Immature natural killer cell (primary cell): ENCODE measurements at regions not wholly inside any gene's neighbourhood (a gene's known extent, or its start where the extent isn't known, plus 50 kb on each side); places are given as distances from the start of the nearest gene placed in this dataset.

Experiments used
- DNase-seq, 3 donors: peaks; one replicate each; pipeline ENCODE4 v3.0.0; 2022; ENCODE audit warnings: mixed read lengths in 1 of 3
- H3K27ac Mint-ChIP-seq, 6 donors: one replicate each; pipeline ENCODE4 v1.8.0; 2020; ENCODE audit warnings: mixed read lengths in 6 of 6, mild to moderate bottlenecking in 5 of 6, inconsistent platforms in 4 of 6, moderate library complexity in 3 of 6
- H3K27me3 Mint-ChIP-seq, 3 donors: one replicate each; pipeline ENCODE4 v1.8.0; 2020 to 2021; ENCODE audit warnings: low read depth in 3 of 3, mild to moderate bottlenecking in 3 of 3, mixed read lengths in 3 of 3, moderate library complexity in 3 of 3, inconsistent platforms in 1 of 3
- H3K36me3 Mint-ChIP-seq, 3 donors: one replicate each; pipeline ENCODE4 v1.8.0; 2020; ENCODE audit warnings: mixed read lengths in 3 of 3, inconsistent platforms in 2 of 3, mild to moderate bottlenecking in 2 of 3
- H3K4me1 Mint-ChIP-seq, 2 donors: one replicate each; pipeline ENCODE4 v1.8.0; 2020; ENCODE audit warnings: inconsistent platforms in 2 of 2, mild to moderate bottlenecking in 2 of 2, mixed read lengths in 2 of 2, moderate library complexity in 1 of 2
- H3K4me3 Mint-ChIP-seq, 5 donors: one replicate each; pipeline ENCODE4 v1.8.0; 2020; ENCODE audit warnings: mild to moderate bottlenecking in 5 of 5, mixed read lengths in 5 of 5, inconsistent platforms in 3 of 5, moderate library complexity in 3 of 5
- H3K9me3 Mint-ChIP-seq, 6 donors: one replicate each; pipeline ENCODE4 v1.8.0; 2020; ENCODE audit warnings: mild to moderate bottlenecking in 6 of 6, mixed read lengths in 6 of 6, inconsistent platforms in 4 of 6, moderate library complexity in 3 of 6

DNA sequence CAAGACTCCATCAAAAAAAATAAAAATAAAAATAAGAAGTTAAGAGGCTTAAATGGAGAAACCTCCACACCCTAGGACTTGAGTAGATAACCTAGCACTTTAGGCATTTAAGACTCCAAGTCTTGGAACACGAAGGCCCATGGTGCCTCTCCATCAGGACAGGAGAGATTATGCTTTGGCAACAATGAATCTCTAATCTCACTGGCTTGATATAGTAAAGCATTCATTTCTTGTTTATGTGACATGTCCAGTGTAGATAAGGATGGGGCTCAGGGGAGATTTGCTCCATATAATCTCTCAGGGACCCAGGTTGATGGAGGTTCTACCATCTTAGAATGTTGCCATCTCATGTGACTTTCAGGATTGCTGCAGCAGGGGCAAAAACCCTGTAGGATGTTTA, 117.7 kb upstream of the FUT8 start:
- Mint-ChIP-seq H3K36me3 (no peaks in the 10 kb centered on the region), H3K4me3 (no peak overlapping the region), H3K4me1 (peaks cover 6 to 20% of the 10 kb centered on the region in 2 donors), H3K27me3 (peaks cover 0 to 2% (median 0%) of the 10 kb centered on the region in 3 donors), H3K27ac (no peak overlapping the region), H3K9me3 (no peaks in the 10 kb centered on the region)
- no peak for DNase-seq

DNA sequence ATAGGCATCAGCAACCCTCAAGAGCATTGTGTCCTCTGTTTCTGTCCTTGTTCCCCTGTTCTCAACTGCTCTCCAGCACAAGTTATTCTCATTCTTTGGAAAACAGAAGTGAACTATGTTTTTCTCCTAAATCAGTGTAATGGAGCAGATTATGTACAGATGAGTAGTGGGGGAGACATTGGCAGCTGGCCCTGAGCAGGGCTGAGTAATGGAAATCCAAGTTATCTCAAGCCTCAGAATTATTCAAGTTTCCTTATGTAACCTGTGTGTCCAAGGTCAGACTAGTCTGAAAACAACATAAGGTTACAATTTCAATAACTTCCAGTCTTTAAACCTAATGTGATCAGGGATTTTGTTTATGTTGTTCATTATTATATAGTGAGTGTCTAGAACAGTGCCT, 116.1 kb upstream of the FUT8 start:
- no peak overlapping the region for H3K4me3 Mint-ChIP-seq
- H3K9me3 Mint-ChIP-seq: no peaks in the 10 kb centered on the region
- H3K36me3 Mint-ChIP-seq: no peaks in the 10 kb centered on the region
- H3K4me1 Mint-ChIP-seq: peaks cover 4 to 20% of the 10 kb centered on the region in 2 donors
- no peak for DNase-seq
- H3K27me3 Mint-ChIP-seq: peaks cover 0 to 2% (median 0%) of the 10 kb centered on the region in 3 donors
- H3K27ac Mint-ChIP-seq: no peak overlapping the region

DNA sequence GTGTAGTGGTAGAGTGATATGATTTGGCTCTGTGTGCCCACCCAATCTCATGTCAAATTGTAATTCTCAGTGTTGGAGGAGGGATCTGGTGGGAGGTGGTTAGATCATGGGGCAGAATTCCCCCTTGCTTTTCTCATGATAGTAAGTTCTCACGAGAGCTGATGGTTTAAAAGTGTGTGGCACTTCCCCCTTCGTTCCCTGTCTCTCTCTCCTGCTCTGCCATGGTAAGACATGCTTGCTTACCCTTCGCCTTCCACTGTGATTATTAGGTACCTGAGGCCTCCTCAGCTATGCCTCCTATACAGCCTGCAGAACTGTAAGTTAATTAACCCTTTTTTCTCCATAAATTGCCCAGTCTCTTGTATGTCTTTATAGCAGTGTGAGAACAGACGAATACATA, 115.7 kb upstream of the FUT8 start:
- Mint-ChIP-seq H3K9me3 (no peaks in the 10 kb centered on the region), H3K4me3 (no peak overlapping the region), H3K27me3 (peaks cover 0 to 2% (median 0%) of the 10 kb centered on the region in 3 donors), H3K36me3 (no peaks in the 10 kb centered on the region), H3K27ac (no peak overlapping the region), H3K4me1 (peaks cover 4 to 22% of the 10 kb centered on the region in 2 donors)
- DNase-seq: no peak

DNA sequence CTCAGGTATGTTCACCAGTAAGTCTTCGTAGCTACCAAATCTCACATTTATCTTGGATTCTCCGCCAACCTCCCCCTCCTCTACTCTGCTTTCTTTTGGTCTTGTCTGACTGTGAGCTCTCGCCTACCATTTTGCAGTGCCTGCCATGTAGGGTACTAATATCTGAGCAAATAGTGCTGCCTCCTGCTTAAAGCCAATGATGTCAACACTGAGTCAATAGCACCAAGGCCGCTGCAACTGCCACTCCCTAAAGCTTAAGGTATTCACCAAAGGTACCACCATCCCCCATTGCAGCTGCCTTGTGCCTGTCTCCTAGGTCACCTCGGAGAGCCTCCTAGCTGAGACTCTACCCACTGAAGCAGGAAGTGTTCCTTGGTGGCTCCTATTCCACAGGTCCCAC, 114.8 kb upstream of the FUT8 start:
- no peaks in the 10 kb centered on the region for H3K36me3 Mint-ChIP-seq
- no peaks in the 10 kb centered on the region for H3K9me3 Mint-ChIP-seq
- DNase-seq: no peak
- peaks cover 0 to 2% (median 0%) of the 10 kb centered on the region in 3 donors for H3K27me3 Mint-ChIP-seq
- H3K4me1 Mint-ChIP-seq: peaks cover 7 to 26% of the 10 kb centered on the region in 2 donors
- H3K4me3 Mint-ChIP-seq: no peak overlapping the region
- H3K27ac Mint-ChIP-seq: no peak overlapping the region

DNA sequence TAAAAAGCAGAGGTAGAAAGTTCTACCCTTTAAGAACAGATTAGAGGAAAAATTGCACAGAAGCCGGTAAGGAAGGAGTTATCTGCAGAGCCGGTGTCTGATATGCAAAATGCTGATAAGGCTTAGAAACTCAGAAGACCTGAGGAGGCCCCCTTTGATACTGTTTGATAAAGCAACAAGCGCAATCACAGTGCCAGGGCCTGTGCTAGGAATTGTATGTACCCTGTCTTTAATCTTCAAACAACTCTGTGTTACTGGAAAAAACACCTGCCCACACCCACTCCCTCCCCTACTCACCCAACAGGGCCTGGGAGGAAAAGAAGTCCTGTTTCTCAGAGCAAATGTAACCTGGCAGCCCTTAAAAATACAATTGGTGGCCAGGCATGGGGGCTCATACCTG, 112.7 kb upstream of the FUT8 start:
- H3K9me3 Mint-ChIP-seq: no peaks in the 10 kb centered on the region
- H3K27ac Mint-ChIP-seq: no peak overlapping the region

DNA sequence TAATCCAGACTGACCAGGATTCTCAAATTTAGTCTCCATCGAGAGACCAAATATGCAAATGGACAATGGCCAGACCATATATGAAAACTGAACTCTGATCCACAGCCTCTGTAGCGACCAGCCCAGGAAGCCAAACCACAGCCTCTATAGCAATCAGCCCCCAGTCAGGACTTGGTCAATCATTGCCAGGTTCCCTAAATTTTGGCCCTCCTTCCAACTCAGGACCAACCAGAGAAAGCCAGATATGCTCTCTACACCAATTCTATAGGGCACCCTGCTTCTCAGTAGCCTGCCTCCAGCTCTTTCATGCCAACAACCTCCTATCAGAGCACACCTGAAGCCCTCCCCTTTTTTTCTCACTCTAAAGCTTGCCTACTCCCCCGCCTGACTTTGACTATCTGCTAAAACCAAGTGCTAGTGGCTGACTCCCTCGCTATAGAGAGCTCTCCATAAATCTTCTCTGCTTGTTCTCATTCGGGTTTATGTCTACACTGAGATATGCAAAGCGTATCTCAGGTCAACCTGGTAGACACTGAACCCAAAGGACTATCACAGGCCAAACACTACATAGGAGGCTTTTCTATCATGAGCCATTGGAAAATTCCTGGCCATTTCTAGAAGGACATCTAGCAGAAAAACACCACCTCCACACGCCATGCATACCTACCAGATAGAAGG, 110.5 kb upstream of the FUT8 start:
- peak overlapping the region; percentile 1 to 60 (median 38) for H3K27ac Mint-ChIP-seq
- DNase-seq: peak in 1 of 3 donors; percentile 29
- H3K4me3 Mint-ChIP-seq: peak overlapping the region in 2 of 5 donors; percentile 17 to 31

More for the DNA sequence above, 112.7 kb upstream of the FUT8 start:
- Mint-ChIP-seq H3K4me3 (no peak overlapping the region), H3K27me3 (peaks cover 0 to 2% (median 2%) of the 10 kb centered on the region in 3 donors), H3K4me1 (peaks cover 9 to 46% of the 10 kb centered on the region in 2 donors), H3K36me3 (no peaks in the 10 kb centered on the region)
- no peak for DNase-seq

DNA sequence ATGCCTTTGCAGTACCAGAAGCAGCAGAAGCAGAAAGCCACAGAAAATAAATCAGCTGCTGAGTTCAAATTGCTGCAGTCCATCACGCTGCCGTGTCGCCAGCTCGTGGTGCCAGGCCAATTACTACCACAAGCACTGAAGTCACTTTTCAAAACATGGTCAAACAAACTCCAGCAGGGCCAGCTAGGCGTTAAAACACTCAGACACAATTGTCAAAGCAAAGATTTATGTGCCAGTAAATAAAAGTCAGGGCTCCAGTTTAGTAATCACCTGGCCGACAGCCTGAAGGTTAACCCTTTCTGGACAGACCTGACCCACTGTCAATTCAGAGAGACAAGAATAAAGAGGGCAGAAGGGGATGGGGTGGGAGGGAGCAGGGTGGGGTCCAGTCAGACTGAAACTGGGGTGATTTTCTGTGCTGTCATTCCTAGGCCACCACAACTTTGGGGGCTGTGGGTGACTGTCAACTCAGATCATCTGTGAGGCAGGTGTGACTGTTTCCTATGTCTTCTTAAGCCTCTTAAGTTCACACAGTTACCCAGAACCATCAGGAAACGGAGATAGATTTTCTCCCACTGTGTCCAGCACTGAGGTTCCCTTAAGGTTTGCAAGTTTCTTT, 109.8 kb upstream of the FUT8 start:
- Mint-ChIP-seq H3K27ac (peak overlapping the region in 5 of 6 donors; percentile 1 to 60 (median 41)), H3K36me3 (no peaks in the 10 kb centered on the region), H3K27me3 (peaks cover 2 to 3% (median 2%) of the 10 kb centered on the region in 3 donors), H3K9me3 (no peaks in the 10 kb centered on the region), H3K4me3 (peak overlapping the region in 1 of 5 donors; percentile 32), H3K4me1 (peaks cover 9 to 54% of the 10 kb centered on the region in 2 donors)
- DNase-seq: peak; percentile 23 to 52 (median 43)

More for the DNA sequence above, 110.5 kb upstream of the FUT8 start:
- peaks cover 2 to 3% (median 2%) of the 10 kb centered on the region in 3 donors for H3K27me3 Mint-ChIP-seq
- no peaks in the 10 kb centered on the region for H3K36me3 Mint-ChIP-seq
- peaks cover 9 to 54% of the 10 kb centered on the region in 2 donors for H3K4me1 Mint-ChIP-seq
- no peaks in the 10 kb centered on the region for H3K9me3 Mint-ChIP-seq

DNA sequence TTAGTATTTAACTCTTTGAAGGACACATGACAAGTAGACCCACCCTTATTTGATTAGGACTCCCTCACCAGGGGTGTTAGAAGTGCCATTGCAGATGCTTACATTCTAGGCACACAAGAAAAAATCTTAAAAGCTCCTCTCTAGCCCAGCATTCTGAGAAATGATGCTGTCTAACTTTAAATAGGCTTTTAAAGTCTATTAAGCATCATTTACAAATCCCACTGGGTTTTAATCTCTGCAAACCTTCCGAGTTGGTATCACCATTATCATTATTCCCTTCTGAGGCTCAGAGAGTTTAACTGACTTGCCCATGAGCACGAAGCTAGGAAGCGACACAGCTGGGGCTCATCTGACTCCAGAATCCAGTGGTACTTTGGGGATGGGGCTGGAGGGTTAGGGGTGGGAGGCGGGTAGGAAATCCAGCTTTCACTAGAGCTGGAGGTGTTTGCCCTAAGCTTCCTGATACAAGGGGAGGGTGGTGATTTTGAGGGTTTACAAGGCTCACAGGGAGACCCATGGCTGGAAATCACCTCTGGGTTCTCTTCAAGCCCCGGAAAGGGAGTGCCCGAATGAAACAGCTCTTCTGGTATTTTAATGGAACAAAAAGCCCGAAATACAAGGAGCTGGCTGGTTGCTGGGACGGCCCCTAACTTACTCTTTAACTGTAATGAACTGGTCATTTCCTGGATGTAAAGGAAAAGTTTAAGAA, 109.2 kb upstream of the FUT8 start:
- peaks cover 9 to 54% of the 10 kb centered on the region in 2 donors for H3K4me1 Mint-ChIP-seq
- H3K27me3 Mint-ChIP-seq: peaks cover 0 to 3% (median 2%) of the 10 kb centered on the region in 3 donors
- H3K9me3 Mint-ChIP-seq: no peaks in the 10 kb centered on the region
- H3K36me3 Mint-ChIP-seq: no peaks in the 10 kb centered on the region
- peak overlapping the region in 3 of 6 donors; percentile 39 to 88 (median 60) for H3K27ac Mint-ChIP-seq
- DNase-seq: peak in 1 of 3 donors; percentile 24
- H3K4me3 Mint-ChIP-seq: peak overlapping the region in 1 of 5 donors; percentile 32

DNA sequence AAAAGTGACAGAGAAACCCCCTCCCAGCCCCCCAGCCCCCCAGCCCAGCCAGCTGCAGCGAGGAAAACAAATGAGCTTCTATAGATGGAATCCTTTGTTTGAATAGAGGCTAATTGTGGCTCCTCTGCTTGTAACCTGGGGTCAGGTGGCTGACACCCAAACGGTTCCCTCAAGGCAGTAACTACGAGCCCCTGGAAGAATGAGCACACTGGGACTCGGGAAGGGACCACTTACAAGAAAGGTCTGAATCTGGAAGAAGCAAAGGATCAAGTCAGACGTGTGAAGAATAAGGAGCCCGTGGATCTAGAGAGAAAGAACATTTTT, 108.7 kb upstream of the FUT8 start:
- DNase-seq: no peak
- Mint-ChIP-seq H3K4me3 (no peak overlapping the region), H3K27ac (peak overlapping the region in 3 of 6 donors; percentile 41 to 92 (median 88)), H3K36me3 (no peaks in the 10 kb centered on the region), H3K4me1 (peaks cover 9 to 54% of the 10 kb centered on the region in 2 donors), H3K27me3 (peaks cover 0 to 3% (median 2%) of the 10 kb centered on the region in 3 donors), H3K9me3 (no peaks in the 10 kb centered on the region)

DNA sequence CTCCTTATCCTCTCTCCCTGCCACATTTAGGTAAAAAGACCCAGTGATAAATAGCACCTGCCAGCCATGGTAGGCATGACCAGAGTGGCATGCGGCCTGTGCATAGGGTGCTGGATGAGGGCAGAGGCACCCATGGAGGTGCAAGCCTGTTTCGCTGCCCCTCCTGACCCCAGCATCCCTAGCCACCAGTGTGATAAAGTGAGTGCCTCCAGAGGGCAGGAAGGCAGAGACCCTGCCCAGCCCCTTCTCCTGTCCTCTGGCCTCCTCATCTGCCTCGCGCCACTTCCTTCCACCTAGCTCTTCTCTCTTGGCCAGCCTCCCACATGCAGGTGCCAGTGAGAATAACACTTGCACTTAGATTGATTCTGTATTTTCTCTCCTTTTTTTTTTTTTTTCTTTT, 108.3 kb upstream of the FUT8 start:
- Mint-ChIP-seq H3K27me3 (peaks cover 0 to 3% (median 2%) of the 10 kb centered on the region in 3 donors), H3K4me3 (peak overlapping the region in 1 of 5 donors; percentile 13), H3K4me1 (peaks cover 9 to 54% of the 10 kb centered on the region in 2 donors), H3K27ac (peak overlapping the region in 4 of 6 donors; percentile 8 to 92 (median 64)), H3K9me3 (no peaks in the 10 kb centered on the region), H3K36me3 (no peaks in the 10 kb centered on the region)
- no peak for DNase-seq

DNA sequence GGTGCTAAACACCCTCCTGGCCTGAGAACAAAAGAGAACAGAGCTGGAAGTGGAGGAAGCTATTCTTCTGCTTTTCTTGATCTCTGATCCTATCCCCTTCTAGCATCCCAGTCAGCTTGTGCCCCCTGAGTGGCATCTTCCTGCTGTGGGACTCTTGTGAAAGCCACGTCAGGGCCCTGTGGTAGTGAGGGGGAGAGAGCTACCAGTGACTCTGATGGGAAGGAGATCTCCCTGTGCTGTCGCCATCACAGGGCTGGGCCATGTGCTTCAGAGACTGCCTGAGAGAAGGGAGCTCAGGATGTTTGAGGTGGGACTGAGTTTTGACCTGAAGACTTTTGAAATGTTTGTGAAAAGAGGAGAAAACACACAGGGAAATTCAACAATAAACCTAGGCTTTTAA, 107.6 kb upstream of the FUT8 start:
- Mint-ChIP-seq H3K4me1 (peaks cover 9 to 54% of the 10 kb centered on the region in 2 donors), H3K36me3 (no peaks in the 10 kb centered on the region), H3K27ac (peak overlapping the region in 3 of 6 donors; percentile 42 to 92 (median 73)), H3K9me3 (no peaks in the 10 kb centered on the region), H3K4me3 (peak overlapping the region in 1 of 5 donors; percentile 34), H3K27me3 (peaks cover 0 to 3% (median 2%) of the 10 kb centered on the region in 3 donors)
- no peak for DNase-seq

DNA sequence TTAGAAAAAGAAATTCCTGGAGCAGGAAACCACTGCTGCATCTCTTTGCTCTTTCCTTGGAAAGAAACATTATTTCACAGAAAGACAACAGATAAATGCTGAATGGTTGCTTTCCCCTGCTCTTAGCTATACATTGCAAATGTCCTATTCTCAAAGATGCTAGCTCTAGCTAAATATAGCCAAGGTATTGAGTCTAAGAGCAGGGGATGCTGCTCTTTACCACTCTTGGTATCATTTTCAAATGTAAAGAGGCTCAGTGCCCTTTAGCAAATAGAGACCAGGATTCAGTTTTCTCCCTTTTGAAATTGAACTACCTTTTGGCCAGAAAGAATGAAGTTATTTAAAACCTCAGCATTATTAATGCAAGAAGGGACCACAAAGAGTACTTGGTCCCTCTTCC, 104.0 kb upstream of the FUT8 start:
- no peak overlapping the region for H3K4me3 Mint-ChIP-seq
- H3K9me3 Mint-ChIP-seq: no peaks in the 10 kb centered on the region
- no peak for DNase-seq
- H3K4me1 Mint-ChIP-seq: peaks cover 2 to 20% of the 10 kb centered on the region in 2 donors
- peaks cover 0 to 7% (median 2%) of the 10 kb centered on the region in 3 donors for H3K27me3 Mint-ChIP-seq
- no peak overlapping the region for H3K27ac Mint-ChIP-seq
- no peaks in the 10 kb centered on the region for H3K36me3 Mint-ChIP-seq

DNA sequence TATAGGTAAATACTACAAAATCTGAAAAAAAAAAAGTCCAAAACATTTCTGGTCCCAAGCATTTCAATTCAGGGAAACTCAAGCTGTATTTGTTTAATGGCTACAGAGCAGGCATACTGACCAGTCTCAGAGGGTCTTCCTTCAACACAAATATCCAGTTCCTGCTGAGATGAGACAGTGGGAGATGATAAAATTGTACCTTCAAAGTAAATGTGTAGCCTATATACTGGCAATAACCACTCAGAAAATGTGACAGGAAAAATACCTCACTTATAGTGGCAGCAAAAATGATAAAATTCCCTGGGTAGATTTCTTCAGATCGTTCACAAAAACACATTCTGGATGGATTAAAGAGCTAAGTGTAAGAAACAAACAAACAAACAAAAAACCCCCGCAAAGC, 102.0 kb upstream of the FUT8 start:
- peaks cover 0 to 4% (median 0%) of the 10 kb centered on the region in 3 donors for H3K27me3 Mint-ChIP-seq
- H3K4me3 Mint-ChIP-seq: no peak overlapping the region
- DNase-seq: no peak
- H3K9me3 Mint-ChIP-seq: no peaks in the 10 kb centered on the region
- peaks cover 1 to 10% of the 10 kb centered on the region in 2 donors for H3K4me1 Mint-ChIP-seq
- H3K36me3 Mint-ChIP-seq: no peaks in the 10 kb centered on the region
- no peak overlapping the region for H3K27ac Mint-ChIP-seq

DNA sequence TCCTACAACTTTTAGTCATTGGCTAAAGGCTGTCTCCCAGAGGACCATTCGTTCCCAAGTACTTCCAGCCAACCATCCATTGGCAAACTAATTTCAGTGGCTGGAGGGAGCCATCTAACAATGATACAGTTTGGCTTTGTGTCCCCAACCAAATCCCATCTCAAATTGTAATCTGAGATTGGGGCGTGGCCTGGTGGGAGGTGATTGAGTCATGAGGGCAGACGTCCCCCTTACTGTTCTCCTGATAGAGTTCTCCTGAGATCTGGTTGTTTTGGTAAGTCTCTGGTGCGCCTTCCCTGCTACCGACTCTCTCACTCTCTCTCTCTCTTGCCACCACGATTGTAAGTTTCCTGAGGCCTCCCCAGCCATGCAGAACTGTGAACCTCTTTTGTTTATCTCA, 99.7 kb upstream of the FUT8 start:
- DNase-seq: no peak
- Mint-ChIP-seq H3K36me3 (no peaks in the 10 kb centered on the region), H3K4me1 (peaks cover 2 to 14% of the 10 kb centered on the region in 2 donors), H3K27me3 (peaks cover 0 to 4% (median 0%) of the 10 kb centered on the region in 3 donors), H3K27ac (no peak overlapping the region), H3K4me3 (no peak overlapping the region), H3K9me3 (no peaks in the 10 kb centered on the region)
